Dermis microvascular lymphatic vessel endothelial cell (primary cell): ENCODE measurements at regions not wholly inside any gene's neighbourhood (a gene's known extent, or its start where the extent isn't known, plus 50 kb on each side); places are given as distances from the start of the nearest gene placed in this dataset.

Source experiments
- DNase-seq, 2 donors: peaks; one replicate each; pipeline versions ENCODE4 v3.0.0 to v3.0.0-alpha.2; 2010; ENCODE audit warnings: low read depth in 2 of 2

GRCh38 chr5:36355516-36355915 lies 53.8 kb upstream of the RANBP3L start:
- DNase-seq = peak in 1 of 2 donors; percentile 2

- no peak for DNase-seq
Measured at GRCh38 chr5:36356915-36357314, 55.2 kb upstream of the RANBP3L start.

- DNase-seq = no peak
Measured at GRCh38 chr5:36357391-36357975, 55.8 kb upstream of the RANBP3L start.

- DNase-seq = no peak
Measured at GRCh38 chr5:36359267-36359666, 57.6 kb upstream of the RANBP3L start.

- DNase-seq = peak; percentile 12 to 45
Measured at GRCh38 chr5:36360307-36360706, 58.6 kb upstream of the RANBP3L start.

- no peak for DNase-seq
Measured at GRCh38 chr5:36363101-36363500, 61.4 kb upstream of the RANBP3L start.

GRCh38 chr5:36363744-36364143 lies 62.0 kb upstream of the RANBP3L start:
- DNase-seq = no peak

GRCh38 chr5:36364473-36364872 lies 62.8 kb upstream of the RANBP3L start:
- no peak for DNase-seq

GRCh38 chr5:36365896-36366295 lies 64.2 kb upstream of the RANBP3L start:
- DNase-seq = no peak

- no peak for DNase-seq
Measured at GRCh38 chr5:36366883-36367282, 65.2 kb upstream of the RANBP3L start.

- DNase-seq = no peak
Measured at GRCh38 chr5:36367524-36367923, 65.8 kb upstream of the RANBP3L start.

GRCh38 chr5:36369219-36369690 lies 67.6 kb upstream of the RANBP3L start:
- no peak for DNase-seq

GRCh38 chr5:36370073-36370472 lies 68.4 kb upstream of the RANBP3L start:
- DNase-seq = no peak

GRCh38 chr5:36371366-36371765 lies 69.7 kb upstream of the RANBP3L start:
- no peak for DNase-seq

GRCh38 chr5:36373527-36374086 lies 71.9 kb upstream of the RANBP3L start:
- DNase-seq = no peak

- no peak for DNase-seq
Measured at GRCh38 chr5:36374266-36374862, 72.7 kb upstream of the RANBP3L start.

GRCh38 chr5:36377192-36377591 lies 75.5 kb upstream of the RANBP3L start:
- no peak for DNase-seq

GRCh38 chr5:36378551-36378950 lies 76.8 kb upstream of the RANBP3L start:
- no peak for DNase-seq

GRCh38 chr5:36382890-36383289 lies 81.2 kb upstream of the RANBP3L start:
- DNase-seq = no peak

GRCh38 chr5:36383942-36384341 lies 82.2 kb upstream of the RANBP3L start:
- DNase-seq = no peak

- DNase-seq = no peak
Measured at GRCh38 chr5:36384845-36385244, 83.1 kb upstream of the RANBP3L start.

- peak in 1 of 2 donors; percentile 33 for DNase-seq
Measured at GRCh38 chr5:36385495-36385894, 83.8 kb upstream of the RANBP3L start.

GRCh38 chr5:36388288-36388687 lies 86.6 kb upstream of the RANBP3L start:
- no peak for DNase-seq
